Karpas-422 (cell line): ENCODE measurements at regions not wholly inside any gene's neighbourhood (a gene's known extent, or its start where the extent isn't known, plus 50 kb on each side); places are given as distances from the start of the nearest gene placed in this dataset.
"Not testable (repeated sequence)": the region's sequence is repeated elsewhere in the genome, so short reads cannot be mapped to it uniquely, and the experiment has no call there.

Experiments used
- DNase-seq: peaks from one replicate; pipeline ENCODE4 v3.0.0-alpha.2; 2015
- H2AFZ ChIP-seq: fragments of 200-600 bp; sonication (generic); 2 replicates; pipeline ENCODE4 v1.6.1; 2014; ENCODE audit warnings: antibody characterized with exemption, low read length, mixed read lengths
- H3K27ac ChIP-seq: fragments of 200-600 bp; sonication (generic); 2 replicates; pipeline ENCODE4 v1.5.1; 2014; ENCODE audit warnings: mild to moderate bottlenecking, low read length, moderate library complexity
- H3K27me3 ChIP-seq: fragments of 200-600 bp; sonication (generic); 2 replicates; pipeline ENCODE4 v1.6.1; 2014; ENCODE audit warnings: low read length, mixed read lengths
- H3K36me3 ChIP-seq: fragments of 200-600 bp; sonication (generic); 2 replicates; pipeline ENCODE4 v1.6.1; 2014; ENCODE audit warnings: low read length, mixed read lengths; ENCODE audit not compliant: insufficient read depth
- H3K4me1 ChIP-seq: fragments of 200-600 bp; sonication (generic); 2 replicates; pipeline ENCODE4 v1.6.1; 2014; ENCODE audit warnings: mild to moderate bottlenecking, low read length, mixed read lengths
- H3K4me2 ChIP-seq: fragments of 200-600 bp; sonication (generic); 2 replicates; pipeline ENCODE4 v1.6.1; 2014; ENCODE audit warnings: low read length, low read depth, mild to moderate bottlenecking; ENCODE audit not compliant: poor library complexity, severe bottlenecking
- H3K4me3 ChIP-seq: fragments of 200-600 bp; sonication (generic); 2 replicates; pipeline ENCODE4 v1.5.1; 2014; ENCODE audit warnings: mild to moderate bottlenecking, antibody characterized with exemption, low read length, mixed read lengths
- H3K79me2 ChIP-seq: fragments of 200-600 bp; sonication (generic); 2 replicates; pipeline ENCODE4 v1.6.1; 2014; ENCODE audit warnings: mild to moderate bottlenecking, low read length, mixed read lengths
- H3K9ac ChIP-seq: fragments of 200-600 bp; sonication (generic); 2 replicates; pipeline ENCODE4 v1.6.0; 2014; ENCODE audit warnings: low read length
- H3K9me2 ChIP-seq: fragments of 200-600 bp; sonication (generic), shearing (Covaris generic); replicated peaks from 2 replicates; pipeline ENCODE4 v1.6.0; 2014; ENCODE audit warnings: mild to moderate bottlenecking, low read length, moderate library complexity; ENCODE audit not compliant: insufficient read depth
- H3K9me3 ChIP-seq: fragments of 300-700, 200-600 bp; sonication (generic); 2 replicates; pipeline ENCODE4 v1.6.1; 2014; ENCODE audit warnings: low read length, mixed read lengths
- H4K20me1 ChIP-seq: fragments of 200-600 bp; sonication (generic); 2 replicates; pipeline ENCODE4 v1.6.1; 2014; ENCODE audit warnings: mild to moderate bottlenecking, antibody characterized with exemption, low read length, low read depth; ENCODE audit not compliant: insufficient read depth

- Histone ChIP-seq H2AFZ (no peak overlapping the region), H3K36me3 (no peaks in the 10 kb centered on the region), H3K27me3 (no peaks in the 10 kb centered on the region), H3K4me1 (peaks cover 22% of the 10 kb centered on the region), H3K4me3 (no peak overlapping the region), H3K4me2 (no peak overlapping the region), H3K27ac (no peak overlapping the region), H3K9me3 (no peaks in the 10 kb centered on the region), H3K9ac (no peak overlapping the region), H3K9me2 (no peaks in the 10 kb centered on the region), H4K20me1 (no peaks in the 10 kb centered on the region), H3K79me2 (peaks cover 69% of the 10 kb centered on the region)
- no peak for DNase-seq
Measured at GRCh38 chr9:615756-616155, 225.7 kb upstream of the DMRT1 start.

DNA sequence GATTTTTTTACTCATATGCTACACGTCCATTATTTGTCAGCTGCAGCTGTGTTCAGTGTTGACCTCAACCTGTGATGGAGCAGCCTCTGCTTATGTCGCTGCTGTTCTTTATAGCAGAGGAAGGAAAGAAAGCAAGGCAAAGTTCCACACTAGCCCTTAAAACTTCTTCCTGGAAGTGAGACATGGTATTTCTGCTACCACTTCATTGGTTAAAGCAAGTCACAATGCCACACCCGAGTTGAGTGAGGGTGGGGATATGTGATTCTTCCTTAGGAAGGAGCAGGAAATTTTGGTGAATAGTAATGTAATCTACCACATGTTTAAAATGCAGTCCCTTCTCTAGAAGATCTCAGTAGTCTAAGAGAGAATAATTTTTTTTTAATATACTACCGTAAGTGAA lies 224.8 kb upstream of the DMRT1 start:
- H3K4me3 ChIP-seq: no peak overlapping the region
- H3K27me3 ChIP-seq: no peaks in the 10 kb centered on the region
- peaks cover 66% of the 10 kb centered on the region for H3K79me2 ChIP-seq
- H4K20me1 ChIP-seq: no peaks in the 10 kb centered on the region
- no peaks in the 10 kb centered on the region for H3K36me3 ChIP-seq
- no peak overlapping the region for H3K27ac ChIP-seq
- no peaks in the 10 kb centered on the region for H3K9me3 ChIP-seq
- no peak overlapping the region for H3K9ac ChIP-seq
- no peaks in the 10 kb centered on the region for H3K9me2 ChIP-seq
- H3K4me1 ChIP-seq: peaks cover 13% of the 10 kb centered on the region
- H3K4me2 ChIP-seq: no peak overlapping the region
- no peak overlapping the region for H2AFZ ChIP-seq
- DNase-seq: no peak

DNA sequence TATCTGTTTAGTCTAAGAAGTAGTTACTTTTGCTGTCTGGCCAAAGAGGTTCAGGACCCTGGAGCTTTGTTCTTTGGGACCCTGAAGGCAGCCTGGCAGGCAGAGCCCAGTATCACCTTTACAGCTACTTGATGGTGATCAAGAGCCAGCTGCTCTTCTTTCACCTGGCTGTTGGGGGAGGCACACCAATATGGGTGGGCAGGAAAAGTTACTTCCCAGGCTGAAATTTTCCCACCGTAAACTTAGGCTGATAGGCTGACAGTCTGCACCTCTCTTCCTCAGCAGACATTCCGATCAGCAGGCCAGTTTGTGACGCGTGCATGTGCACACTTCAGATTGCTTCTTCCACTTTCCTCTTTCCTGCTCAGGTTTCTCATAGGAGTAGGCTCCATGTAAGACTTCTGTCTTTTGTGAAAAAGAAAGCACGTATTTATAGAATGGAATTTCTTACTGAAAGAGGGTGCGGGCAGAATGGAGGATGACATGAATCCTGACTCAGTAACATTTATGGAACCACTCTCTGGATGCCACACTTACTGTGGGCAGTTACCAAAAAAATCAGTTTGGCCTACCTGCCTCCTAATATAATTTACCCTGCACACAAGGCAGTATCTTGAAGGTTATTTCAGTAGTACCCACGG lies 223.9 kb upstream of the DMRT1 start:
- H3K4me1 ChIP-seq: peaks cover 5% of the 10 kb centered on the region
- peaks cover 60% of the 10 kb centered on the region for H3K79me2 ChIP-seq
- H3K9me3 ChIP-seq: no peaks in the 10 kb centered on the region
- H4K20me1 ChIP-seq: no peaks in the 10 kb centered on the region
- H3K9ac ChIP-seq: no peak overlapping the region
- H3K36me3 ChIP-seq: no peaks in the 10 kb centered on the region
- H2AFZ ChIP-seq: no peak overlapping the region
- no peak overlapping the region for H3K27ac ChIP-seq
- no peaks in the 10 kb centered on the region for H3K9me2 ChIP-seq
- no peak overlapping the region for H3K4me2 ChIP-seq
- no peak overlapping the region for H3K4me3 ChIP-seq
- H3K27me3 ChIP-seq: no peaks in the 10 kb centered on the region
- no peak for DNase-seq

- peaks cover 54% of the 10 kb centered on the region for H3K79me2 ChIP-seq
- no peaks in the 10 kb centered on the region for H3K9me3 ChIP-seq
- H3K27ac ChIP-seq: no peak overlapping the region
- H3K4me3 ChIP-seq: no peak overlapping the region
- no peak overlapping the region for H3K9ac ChIP-seq
- no peaks in the 10 kb centered on the region for H3K9me2 ChIP-seq
- no peak overlapping the region for H3K4me2 ChIP-seq
- no peaks in the 10 kb centered on the region for H3K36me3 ChIP-seq
- no peaks in the 10 kb centered on the region for H4K20me1 ChIP-seq
- peaks cover under 1% of the 10 kb centered on the region for H3K4me1 ChIP-seq
- no peaks in the 10 kb centered on the region for H3K27me3 ChIP-seq
- DNase-seq: no peak
- H2AFZ ChIP-seq: no peak overlapping the region
Measured at GRCh38 chr9:618478-618877, 223.0 kb upstream of the DMRT1 start.

DNA sequence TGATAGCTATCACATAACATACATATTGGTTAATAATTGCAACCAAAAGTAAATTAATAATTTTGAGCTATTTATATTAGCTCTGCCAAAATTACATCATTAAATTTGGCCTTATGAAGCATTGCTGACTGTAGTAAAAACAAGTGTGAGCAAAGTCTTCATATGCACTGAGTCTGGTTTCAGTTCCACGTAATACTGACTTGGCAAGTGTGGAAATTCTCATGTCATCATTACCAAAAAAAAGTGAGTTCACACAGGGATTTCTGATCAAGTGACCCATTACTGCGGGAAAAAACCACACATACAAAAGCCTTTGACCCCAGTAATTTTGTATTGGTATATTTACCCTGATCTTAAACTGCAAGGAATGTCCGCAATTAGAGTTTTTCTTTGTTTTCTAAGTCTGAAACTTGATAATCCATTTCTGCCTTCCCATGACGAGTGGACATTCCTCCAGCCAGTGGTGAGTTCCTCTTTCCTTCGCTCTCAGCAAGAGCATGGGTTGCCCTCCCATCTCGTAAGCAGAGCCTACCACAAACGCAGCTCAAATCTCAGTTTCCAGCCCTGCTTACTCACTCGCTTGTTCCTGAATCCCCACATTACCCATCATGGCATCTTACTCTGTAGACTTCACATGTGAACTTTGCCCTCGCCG lies 220.2 kb upstream of the DMRT1 start:
- Histone ChIP-seq H3K79me2 (peaks cover 39% of the 10 kb centered on the region), H3K9ac (no peak overlapping the region), H3K27me3 (no peaks in the 10 kb centered on the region), H3K27ac (no peak overlapping the region), H3K9me2 (no peaks in the 10 kb centered on the region), H3K9me3 (no peaks in the 10 kb centered on the region), H4K20me1 (no peaks in the 10 kb centered on the region), H3K4me3 (no peak overlapping the region), H3K36me3 (no peaks in the 10 kb centered on the region), H3K4me1 (no peaks in the 10 kb centered on the region), H2AFZ (no peak overlapping the region), H3K4me2 (no peak overlapping the region)
- DNase-seq: no peak

DNA sequence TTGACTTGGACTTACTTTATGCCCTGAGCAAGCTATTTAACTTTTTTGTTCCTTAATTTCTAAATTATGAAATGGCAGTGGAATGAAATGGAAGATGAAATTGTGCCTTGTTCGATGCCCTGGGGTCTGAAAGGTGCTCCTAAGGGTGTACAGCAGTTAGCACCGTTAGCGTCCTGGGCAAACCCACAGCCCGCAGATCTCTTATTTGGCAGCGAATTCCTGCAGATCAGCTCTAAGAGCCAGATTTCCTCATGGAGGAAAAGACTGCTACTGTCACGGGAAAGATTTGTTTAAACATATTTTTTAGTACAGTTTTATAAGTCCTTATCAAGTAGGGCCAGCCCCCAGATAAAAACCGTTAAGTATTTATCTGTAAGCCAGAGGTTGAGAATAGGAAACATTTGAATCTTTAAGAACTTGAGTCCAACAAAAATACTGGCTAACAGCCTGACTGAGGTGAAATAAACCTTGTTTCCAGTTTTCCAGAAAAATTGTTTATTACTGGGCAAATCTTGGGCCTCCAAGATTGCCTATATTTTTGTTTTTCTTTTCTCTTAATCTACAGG lies 216.5 kb upstream of the DMRT1 start:
- Histone ChIP-seq H3K9ac (no peak overlapping the region), H3K4me3 (no peak overlapping the region), H4K20me1 (no peaks in the 10 kb centered on the region), H3K9me3 (no peaks in the 10 kb centered on the region), H3K4me2 (no peak overlapping the region), H3K36me3 (0 out of 2 replicates have a peak, but pooled peaks cover 3% of the 10 kb centered on the region), H2AFZ (no peak overlapping the region), H3K79me2 (peaks cover 33% of the 10 kb centered on the region), H3K27ac (no peak overlapping the region), H3K9me2 (no peaks in the 10 kb centered on the region), H3K27me3 (no peaks in the 10 kb centered on the region), H3K4me1 (no peaks in the 10 kb centered on the region)
- DNase-seq: no peak

GRCh38 chr9:625613-626012 lies 215.9 kb upstream of the DMRT1 start:
- Histone ChIP-seq H3K27ac (no peak overlapping the region), H3K9me3 (no peaks in the 10 kb centered on the region), H3K27me3 (no peaks in the 10 kb centered on the region), H4K20me1 (no peaks in the 10 kb centered on the region), H3K4me3 (no peak overlapping the region), H3K4me2 (no peak overlapping the region), H3K9me2 (no peaks in the 10 kb centered on the region), H3K9ac (no peak overlapping the region), H2AFZ (no peak overlapping the region), H3K79me2 (peaks cover 33% of the 10 kb centered on the region), H3K4me1 (no peaks in the 10 kb centered on the region), H3K36me3 (0 out of 2 replicates have a peak, but pooled peaks cover 3% of the 10 kb centered on the region)
- no peak for DNase-seq

DNA sequence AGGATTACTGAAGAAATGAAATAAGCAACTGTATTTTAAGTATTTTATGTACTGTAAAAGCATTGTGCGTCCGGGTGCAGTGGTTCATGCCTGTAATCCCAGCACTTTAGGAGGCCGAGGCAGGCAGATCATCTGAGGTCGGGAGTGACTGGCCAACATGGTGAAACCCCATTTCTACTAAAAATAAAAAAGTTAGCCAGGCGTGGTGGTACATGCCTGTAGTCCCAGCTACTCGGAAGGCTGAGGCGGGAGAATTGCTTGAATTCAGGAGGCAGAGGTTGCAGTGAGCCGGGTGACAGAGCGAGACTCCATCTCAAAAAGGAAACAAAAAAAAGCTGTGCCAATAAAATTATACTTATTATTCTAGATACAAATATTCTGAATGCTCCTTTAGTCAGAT lies 215.4 kb upstream of the DMRT1 start:
- H3K36me3 ChIP-seq, H4K20me1 ChIP-seq, H3K4me2 ChIP-seq, H3K9ac ChIP-seq, H2AFZ ChIP-seq, DNase-seq, H3K9me2 ChIP-seq, H3K27me3 ChIP-seq, H3K4me3 ChIP-seq, H3K9me3 ChIP-seq, H3K27ac ChIP-seq, H3K4me1 ChIP-seq: not testable (repeated sequence)
- peaks cover 33% of the 10 kb centered on the region for H3K79me2 ChIP-seq
